ENCODE measurements at regions not wholly inside any gene's neighbourhood (a gene's known extent, or its start where the extent isn't known, plus 50 kb on each side); places are given as distances from the start of the nearest gene placed in this dataset.

DNA sequence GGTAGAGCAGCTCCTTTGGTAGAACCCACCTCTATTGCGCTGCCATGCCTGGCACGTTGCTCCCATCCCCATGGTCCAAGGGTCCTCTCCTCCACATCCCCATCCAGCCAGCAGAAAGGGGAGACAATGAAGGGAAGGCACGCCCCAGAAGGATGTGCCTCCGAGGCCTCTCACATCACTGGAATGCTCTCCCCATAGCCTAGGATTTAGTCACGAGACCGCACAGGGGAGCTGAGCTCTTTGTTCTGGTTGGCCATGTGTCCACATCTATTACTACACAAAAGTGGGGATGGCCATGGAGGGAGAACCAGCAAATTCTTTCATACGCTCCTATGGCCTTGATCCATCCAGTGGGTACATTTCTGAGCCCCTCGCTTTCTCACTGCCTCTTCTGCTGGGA lies 60.5 kb upstream of the SALL4 start:
- no peak overlapping the region for H4K5ac ChIP-seq (ENCODE audit: insufficient read length, low read depth, low read length)
- DNase-seq (ENCODE audit: low read depth in 1 of 2, low spot score in 2 of 2): no peak
- TF ChIP-seq RXRA (IDR thresholded peaks at IDR 0.05; ENCODE audit: insufficient read depth, low read depth, low read length) (no peak), ZNF274 (IDR thresholded peaks at IDR 0.05; ENCODE audit: borderline replicate concordance, extremely low read depth, low read length) (no peak), ASH2L (IDR thresholded peaks at IDR 0.05; ENCODE audit: low read length) (no peak), YY1 (IDR thresholded peaks at IDR 0.05; ENCODE audit: low read depth, low read length) (no peak), CBX5 (IDR thresholded peaks at IDR 0.05; ENCODE audit: low read depth, low read length) (no peak), PHF8 (conservative IDR thresholded peaks at IDR 0.05; ENCODE audit: low read depth, low read length) (no peak), SUZ12 (IDR thresholded peaks at IDR 0.05; ENCODE audit: low read length) (no peak), JUN (IDR thresholded peaks at IDR 0.05; ENCODE audit: low read depth, low read length) (no peak), TEAD4 (IDR thresholded peaks at IDR 0.05; ENCODE audit: low read depth, low read length) (no peak), TBP (IDR thresholded peaks at IDR 0.05; ENCODE audit: low read depth, low read length) (no peak), SRF (IDR thresholded peaks at IDR 0.05; ENCODE audit: low read depth, low read length) (no peak), POLR2AphosphoS5 (IDR thresholded peaks at IDR 0.05; ENCODE audit: low read depth, low read length) (no peak)

More for the DNA sequence above, 60.5 kb upstream of the SALL4 start:
- Histone ChIP-seq H3K79me1 (ENCODE audit: low read depth, low read length) (no peaks in the 10 kb centered on the region), H2AK5ac (ENCODE audit: low read depth, low read length) (0 out of 2 replicates have a peak overlapping the region, but pooled peaks have one; percentile 65), H2BK120ac (replicated peaks; ENCODE audit: low read depth, low read length) (no peak overlapping the region), H3K36me3 (ENCODE audit: control insufficient read depth in 2 of 4, insufficient read depth in 4 of 4, low read length in 3 of 4) (no peaks in the 10 kb centered on the region), H3K4ac (replicated peaks; ENCODE audit: insufficient read length, low read depth, low read length) (no peak overlapping the region), H2BK5ac (ENCODE audit: low read depth, low read length) (peak overlapping the region; percentile 71; the same call in 1 of the 2 replicates), H3K56ac (replicated peaks; ENCODE audit: insufficient read length, low read depth, low read length) (no peak overlapping the region), H3K23me2 (ENCODE audit: low read depth, low read length) (peaks cover 2% of the 10 kb centered on the region; the same call in 1 of the 2 replicates), H3K18ac (ENCODE audit: extremely low read depth, low read length) (peak overlapping the region; percentile 24; the same call in 1 of the 2 replicates), H3K9me3 (ENCODE audit: insufficient read depth in 2 of 2, low read depth in 1 of 2, low read length in 1 of 2) (no peaks in the 10 kb centered on the region), H3K9ac (replicated peaks in 1 of 4; ENCODE audit: extremely low read depth in 1 of 4, low read depth in 3 of 4, low read length in 3 of 4) (no peak overlapping the region), H3K4me2 (ENCODE audit: insufficient read depth in 1 of 2, low read depth in 2 of 2, low read length in 2 of 2) (no peak overlapping the region), H4K91ac (replicated peaks; ENCODE audit: insufficient read length, low read length) (peak overlapping the region; percentile 20), H3K14ac (ENCODE audit: insufficient read length) (no peak overlapping the region), H4K8ac (ENCODE audit: extremely low read depth, insufficient read depth, low read length) (no peak overlapping the region; the same call in 1 of the 2 replicates), H3K27me3 (replicated peaks in 1 of 4; ENCODE audit: control insufficient read depth in 3 of 4, extremely low read depth in 1 of 4, insufficient read depth in 3 of 4, low read length in 3 of 4) (no peaks in the 10 kb centered on the region), H3K23ac (ENCODE audit: insufficient read length) (no peak overlapping the region), H2AFZ (ENCODE audit: low read length) (peak overlapping the region; percentile 56; the same call in 1 of the 2 replicates), H3K79me2 (ENCODE audit: control insufficient read depth in 1 of 2, insufficient read depth in 2 of 2, low read length in 2 of 2) (no peaks in the 10 kb centered on the region), H3K4me1 (replicated peaks in 1 of 4; ENCODE audit: control insufficient read depth in 3 of 4, insufficient read depth in 4 of 4, low read length in 3 of 4) (peaks cover 0 to 4% (median 3%) of the 10 kb centered on the region in 4 experiments; a peak in 4 of 7 replicates), H3K4me3 (ENCODE audit: extremely low read depth in 1 of 4, insufficient read depth in 2 of 4, low read depth in 3 of 4, low read length in 4 of 4) (no peak overlapping the region), H3K27ac (ENCODE audit: low read depth, low read length) (no peak overlapping the region), H4K20me1 (replicated peaks in 1 of 2; ENCODE audit: control insufficient read depth in 1 of 2, insufficient read depth in 2 of 2, low read length in 2 of 2) (no peaks in the 10 kb centered on the region), H2BK12ac (ENCODE audit: low read depth, low read length) (peak overlapping the region; percentile 68), H2BK20ac (ENCODE audit: low read length) (peak overlapping the region; percentile 86), H2BK15ac (ENCODE audit: low read length) (peak overlapping the region; percentile 81; the same call in 1 of the 2 replicates)
- ChIA-PET POLR2A (ENCODE audit: partially characterized antibody) (no interaction called here), CTCF (ENCODE audit: partially characterized antibody) (no interaction called here)
- no peak for FAIRE-seq
- 92% methylated on average over 8 of the region's 8 CpGs; no CpG with 5 or more reads in 1 of the 2 experiments for WGBS, 2 experiments (ENCODE audit: extremely low coverage in 1 of 2, insufficient coverage in 1 of 2, insufficient read length in 1 of 2, insufficient replicate concordance in 2 of 2, low coverage in 1 of 2, low lambda C conversion rate in 2 of 2, missing lambda C conversion rate in 1 of 2)

Data from H1 (cell line).